Mesendoderm (in vitro differentiated cells): ENCODE measurements at regions not wholly inside any gene's neighbourhood (a gene's known extent, or its start where the extent isn't known, plus 50 kb on each side); places are given as distances from the start of the nearest gene placed in this dataset.
"Not testable (repeated sequence)": the region's sequence is repeated elsewhere in the genome, so short reads cannot be mapped to it uniquely, and the experiment has no call there.

ENCODE experiments used
- DNase-seq: peaks from one replicate; pipeline ENCODE4 v3.0.0; 2013
- H2AK5ac ChIP-seq: 2 replicates; pipeline ENCODE4 v1.6.1; 2013; ENCODE audit warnings: low read length, inconsistent platforms
- H2BK120ac ChIP-seq: 2 replicates; pipeline ENCODE4 v1.6.1; 2013; ENCODE audit warnings: low read depth, mild to moderate bottlenecking, low read length, moderate library complexity, mixed read lengths
- H2BK15ac ChIP-seq: replicated peaks from 2 replicates; pipeline ENCODE4 v1.6.1; 2013; ENCODE audit warnings: low read depth, mild to moderate bottlenecking, moderate library complexity
- H2BK5ac ChIP-seq: 2 replicates; pipeline ENCODE4 v1.6.1; 2013; ENCODE audit warnings: low read length, inconsistent platforms
- H3K18ac ChIP-seq: 2 replicates; pipeline ENCODE4 v1.6.1; 2013; ENCODE audit warnings: mild to moderate bottlenecking, low read length, mixed read lengths
- H3K23ac ChIP-seq: one replicate; pipeline ENCODE4 v1.6.1; 2013; ENCODE audit warnings: low read length
- H3K27ac ChIP-seq: 2 replicates; pipeline ENCODE4 v1.5.1; 2013; ENCODE audit warnings: low read depth, mild to moderate bottlenecking, inconsistent platforms, low read length, moderate library complexity
- H3K27me3 ChIP-seq: 2 replicates; pipeline ENCODE4 v1.6.1; 2013; ENCODE audit warnings: low read length, control low read depth, mild to moderate bottlenecking, inconsistent platforms; ENCODE audit not compliant: insufficient read depth, poor library complexity
- H3K36me3 ChIP-seq: 2 replicates; pipeline ENCODE4 v1.6.1; 2013; ENCODE audit warnings: low read length, inconsistent platforms; ENCODE audit not compliant: control insufficient read depth, insufficient read depth
- H3K4ac ChIP-seq: one replicate; pipeline ENCODE4 v1.6.1; 2013; ENCODE audit warnings: low read depth, mild to moderate bottlenecking, low read length, moderate library complexity
- H3K4me1 ChIP-seq: 2 replicates; pipeline ENCODE4 v1.6.1; 2013; ENCODE audit warnings: low read depth, low read length, inconsistent platforms; ENCODE audit not compliant: control insufficient read depth
- H3K4me2 ChIP-seq: 2 replicates; pipeline ENCODE4 v1.6.1; 2013; ENCODE audit warnings: low read length
- H3K4me3 ChIP-seq: 2 replicates; pipeline ENCODE4 v1.5.1; 2013; ENCODE audit warnings: mild to moderate bottlenecking, low read length
- H3K56ac ChIP-seq: one replicate; pipeline ENCODE4 v1.6.1; 2013; ENCODE audit warnings: low read length
- H3K79me1 ChIP-seq: 2 replicates; pipeline ENCODE4 v1.6.1; 2013; ENCODE audit warnings: low read length, inconsistent platforms
- H3K79me2 ChIP-seq: 2 replicates; pipeline ENCODE4 v1.6.1; 2013; ENCODE audit warnings: mild to moderate bottlenecking, low read length; ENCODE audit not compliant: control insufficient read depth, insufficient read depth
- H3K9ac ChIP-seq: 2 replicates; pipeline ENCODE4 v1.6.1; 2013; ENCODE audit warnings: low read length, inconsistent platforms
- H4K5ac ChIP-seq: one replicate; pipeline ENCODE4 v1.6.1; 2013; ENCODE audit warnings: low read length
- H4K8ac ChIP-seq: one replicate; pipeline ENCODE4 v1.6.1; 2013; ENCODE audit warnings: low read depth, mild to moderate bottlenecking, control low read depth, low read length, moderate library complexity
- WGBS: extraction: QIAGEN DNeasy Blood & Tissue Kit; methylation state at CpG from one replicate; pipeline ENCODE4 v1.1.7; 2013; ENCODE audit warnings: low lambda C conversion rate, missing lambda C conversion rate; ENCODE audit not compliant: insufficient coverage; ENCODE audit errors: extremely low coverage; 5-methylcytosine and 5-hydroxymethylcytosine counted together

DNA sequence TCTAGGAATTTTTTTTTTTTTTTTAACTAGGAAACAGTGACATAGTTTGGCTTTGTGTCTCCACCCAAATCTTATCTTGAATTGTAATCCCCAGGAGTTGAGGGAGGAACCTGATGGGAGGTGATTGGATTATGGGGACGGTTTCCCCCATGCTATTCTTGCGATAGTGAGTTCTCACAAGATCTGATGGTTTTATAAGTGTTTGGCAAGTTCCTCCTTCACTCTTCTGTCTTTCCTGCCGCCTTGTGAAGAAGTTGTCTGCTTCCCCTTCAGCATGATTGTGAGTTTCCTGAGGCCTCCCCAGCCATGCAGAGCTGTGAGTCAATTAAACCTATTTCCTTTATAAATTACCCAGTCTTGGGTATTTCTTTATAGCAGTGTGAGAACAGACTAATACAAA is 152.2 kb upstream of the CACNA2D1 start:
- not testable (repeated sequence) for H3K79me1 ChIP-seq, H2AK5ac ChIP-seq, H3K4ac ChIP-seq, H3K18ac ChIP-seq, H3K79me2 ChIP-seq, H2BK15ac ChIP-seq, H3K4me2 ChIP-seq, H3K4me3 ChIP-seq, H3K36me3 ChIP-seq, H2BK5ac ChIP-seq, H3K23ac ChIP-seq, H3K56ac ChIP-seq, H2BK120ac ChIP-seq, H4K8ac ChIP-seq, H3K27me3 ChIP-seq, H3K27ac ChIP-seq, H4K5ac ChIP-seq, H3K4me1 ChIP-seq, H3K9ac ChIP-seq
- DNase-seq, result peak; percentile 89
- WGBS, result no CpG with 5 or more reads among the region's 3 CpGs

DNA sequence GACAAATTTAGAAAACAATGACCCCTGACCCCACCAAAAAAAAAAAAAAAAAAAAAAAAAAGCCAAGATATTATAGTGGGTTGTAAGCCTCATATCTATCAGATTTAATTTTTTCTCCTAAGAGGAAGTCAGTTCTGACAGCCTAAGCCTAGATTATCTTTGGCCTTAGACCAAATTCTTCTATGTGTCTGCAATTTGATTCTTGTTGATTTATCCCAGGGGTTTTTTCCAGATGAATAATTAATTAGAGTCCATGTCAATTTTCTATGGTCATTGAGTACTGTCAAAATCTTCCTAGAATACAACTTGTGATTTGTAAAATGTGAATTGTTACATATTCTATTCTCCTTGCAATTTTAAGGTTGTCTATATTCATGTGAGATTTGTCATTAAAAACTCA is 151.6 kb upstream of the CACNA2D1 start:
- Histone ChIP-seq H3K27me3 (no peaks in the 10 kb centered on the region), H2BK15ac (no peak overlapping the region), H4K8ac (no peak overlapping the region), H3K79me2 (no peaks in the 10 kb centered on the region), H3K23ac (no peak overlapping the region), H3K56ac (no peak overlapping the region), H3K18ac (no peak overlapping the region), H3K9ac (no peak overlapping the region), H3K4me3 (no peak overlapping the region), H3K4ac (no peak overlapping the region), H2BK5ac (no peak overlapping the region), H3K4me1 (peaks cover 6% of the 10 kb centered on the region), H4K5ac (no peak overlapping the region), H3K79me1 (no peaks in the 10 kb centered on the region), H3K4me2 (no peak overlapping the region), H2BK120ac (no peak overlapping the region), H3K36me3 (no peaks in the 10 kb centered on the region), H3K27ac (no peak overlapping the region), H2AK5ac (no peak overlapping the region)
- no peak for DNase-seq

DNA sequence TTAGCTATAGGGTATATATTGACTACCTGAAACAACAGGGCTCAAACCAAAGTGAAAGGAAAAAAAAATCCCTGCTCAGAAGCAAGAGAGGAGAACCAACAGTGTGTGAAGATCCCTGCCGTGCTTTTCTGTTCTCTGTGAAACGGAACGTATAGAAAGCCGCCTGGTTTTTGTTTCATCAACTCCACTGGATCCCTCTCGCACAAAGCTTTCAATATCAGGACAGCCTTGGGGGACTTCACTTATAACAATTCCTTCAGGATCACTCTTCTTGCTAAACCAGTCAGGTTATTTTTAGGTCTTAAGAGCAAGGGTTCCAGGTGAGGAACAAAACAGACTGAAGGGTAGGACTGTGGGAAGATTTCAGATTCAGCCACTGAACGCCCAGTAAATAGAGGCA is 151.1 kb upstream of the CACNA2D1 start:
- H3K27ac ChIP-seq, result peak overlapping the region; percentile 25
- no peak overlapping the region for H4K5ac ChIP-seq
- peak overlapping the region; percentile 62 for H3K56ac ChIP-seq
- H3K9ac ChIP-seq, result peak overlapping the region; percentile 13
- H4K8ac ChIP-seq, result no peak overlapping the region
- H3K4me2 ChIP-seq, result no peak overlapping the region
- H3K79me2 ChIP-seq, result no peaks in the 10 kb centered on the region
- H2BK15ac ChIP-seq, result no peak overlapping the region
- WGBS, result no CpG with 5 or more reads among the region's 6 CpGs
- peaks cover 6% of the 10 kb centered on the region for H3K4me1 ChIP-seq
- H3K27me3 ChIP-seq, result no peaks in the 10 kb centered on the region
- H2BK5ac ChIP-seq, result peak overlapping the region; percentile 54
- H3K23ac ChIP-seq, result no peak overlapping the region
- H3K4ac ChIP-seq, result no peak overlapping the region
- no peak overlapping the region for H3K4me3 ChIP-seq
- no peaks in the 10 kb centered on the region for H3K36me3 ChIP-seq
- H2AK5ac ChIP-seq, result no peak overlapping the region
- no peak overlapping the region for H3K18ac ChIP-seq
- no peaks in the 10 kb centered on the region for H3K79me1 ChIP-seq
- DNase-seq, result peak; percentile 63
- H2BK120ac ChIP-seq, result peak overlapping the region; percentile 28

DNA sequence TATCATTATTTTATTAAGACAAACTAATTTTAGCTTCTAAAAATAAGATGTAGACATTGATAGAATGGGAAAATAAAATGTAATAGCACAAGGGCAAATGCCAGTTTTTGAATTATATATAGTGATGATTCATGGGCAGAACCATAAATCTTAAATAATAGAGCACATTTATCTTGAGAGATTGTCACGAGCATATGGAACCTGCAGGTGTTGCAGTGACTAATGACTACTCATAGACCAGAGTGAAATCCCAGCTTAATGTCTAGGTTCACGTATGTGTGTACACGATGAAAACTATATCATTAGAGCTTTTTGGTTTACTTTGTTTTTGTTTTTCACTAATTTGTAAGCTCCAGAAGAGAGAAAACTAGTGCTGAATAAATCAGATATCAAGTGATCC is 150.2 kb upstream of the CACNA2D1 start:
- Histone ChIP-seq H3K27ac (no peak overlapping the region), H2BK120ac (no peak overlapping the region), H4K8ac (no peak overlapping the region)

DNA sequence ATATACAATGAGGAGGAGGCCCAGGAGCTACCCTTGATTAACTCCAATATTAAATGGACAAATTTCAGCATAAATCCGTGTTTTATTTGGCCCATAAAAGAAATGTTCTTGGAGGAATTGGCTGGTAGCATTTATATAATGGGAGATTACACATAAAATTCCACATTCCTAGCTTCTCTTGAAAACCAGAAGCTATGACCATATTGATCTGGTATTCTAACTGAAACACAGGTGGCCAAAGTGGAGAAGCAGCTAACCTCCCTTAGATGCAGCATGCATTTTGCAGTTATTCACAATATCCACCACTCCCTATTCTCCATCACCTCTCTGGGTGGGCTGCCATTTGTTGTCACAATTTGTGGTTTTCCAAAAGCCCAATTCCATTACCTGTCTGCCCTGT is 148.8 kb upstream of the CACNA2D1 start:
- Histone ChIP-seq H3K4me1 (peaks cover 6% of the 10 kb centered on the region), H2AK5ac (peak overlapping the region; percentile 34), H2BK5ac (no peak overlapping the region), H3K4me3 (no peak overlapping the region), H4K8ac (no peak overlapping the region), H3K56ac (no peak overlapping the region), H3K27me3 (no peaks in the 10 kb centered on the region), H2BK120ac (no peak overlapping the region), H4K5ac (no peak overlapping the region), H3K4ac (no peak overlapping the region), H3K27ac (no peak overlapping the region), H3K79me2 (no peaks in the 10 kb centered on the region), H3K36me3 (no peaks in the 10 kb centered on the region), H3K18ac (no peak overlapping the region), H3K4me2 (no peak overlapping the region), H3K9ac (no peak overlapping the region), H3K79me1 (no peaks in the 10 kb centered on the region), H3K23ac (no peak overlapping the region), H2BK15ac (no peak overlapping the region)
- WGBS, result no CpG with 5 or more reads among the region's 1 CpG
- peak; percentile 34 for DNase-seq

More for the DNA sequence above, 150.2 kb upstream of the CACNA2D1 start:
- no CpG with 5 or more reads among the region's 3 CpGs for WGBS
- no peak overlapping the region for H2BK5ac ChIP-seq
- no peak overlapping the region for H2BK15ac ChIP-seq
- H3K4me2 ChIP-seq, result no peak overlapping the region
- no peaks in the 10 kb centered on the region for H3K27me3 ChIP-seq
- H2AK5ac ChIP-seq, result no peak overlapping the region
- H3K79me2 ChIP-seq, result no peaks in the 10 kb centered on the region
- no peak overlapping the region for H3K56ac ChIP-seq
- peaks cover 6% of the 10 kb centered on the region for H3K4me1 ChIP-seq
- no peak overlapping the region for H3K23ac ChIP-seq
- H3K9ac ChIP-seq, result no peak overlapping the region
- no peak for DNase-seq
- no peaks in the 10 kb centered on the region for H3K79me1 ChIP-seq
- no peaks in the 10 kb centered on the region for H3K36me3 ChIP-seq
- H3K4ac ChIP-seq, result no peak overlapping the region
- no peak overlapping the region for H3K4me3 ChIP-seq
- H3K18ac ChIP-seq, result no peak overlapping the region
- no peak overlapping the region for H4K5ac ChIP-seq

DNA sequence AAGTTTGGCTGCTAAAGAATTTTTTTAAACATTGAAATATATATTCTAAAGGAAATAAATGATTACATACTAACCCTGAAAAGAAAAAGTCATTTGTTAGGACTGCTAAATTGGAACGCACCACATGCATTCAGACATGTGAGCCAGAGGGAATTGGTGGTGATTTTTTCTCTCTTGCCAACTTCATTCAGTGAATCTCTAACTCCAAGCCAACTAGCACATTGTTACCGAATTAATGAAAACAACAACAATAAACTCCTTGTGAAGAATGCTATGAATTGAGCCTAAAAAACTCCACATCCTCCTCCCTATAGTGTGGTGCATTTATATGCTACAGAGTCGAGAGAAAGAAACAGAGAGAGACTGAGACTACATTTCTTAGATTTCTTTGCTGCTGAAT is 135.5 kb upstream of the CACNA2D1 start:
- no peak overlapping the region for H3K27ac ChIP-seq
- H3K4me3 ChIP-seq, result no peak overlapping the region
- no peak overlapping the region for H3K9ac ChIP-seq
- H3K4ac ChIP-seq, result no peak overlapping the region
- H4K5ac ChIP-seq, result no peak overlapping the region
- no peak overlapping the region for H2AK5ac ChIP-seq
- H2BK120ac ChIP-seq, result no peak overlapping the region
- WGBS, result no CpG with 5 or more reads among the region's 3 CpGs
- H3K18ac ChIP-seq, result no peak overlapping the region
- no peak overlapping the region for H2BK5ac ChIP-seq
- no peak overlapping the region for H4K8ac ChIP-seq
- no peak overlapping the region for H3K23ac ChIP-seq
- H3K56ac ChIP-seq, result no peak overlapping the region
- no peaks in the 10 kb centered on the region for H3K27me3 ChIP-seq
- H3K36me3 ChIP-seq, result no peaks in the 10 kb centered on the region
- H2BK15ac ChIP-seq, result no peak overlapping the region
- H3K79me1 ChIP-seq, result no peaks in the 10 kb centered on the region
- no peak overlapping the region for H3K4me2 ChIP-seq
- H3K79me2 ChIP-seq, result no peaks in the 10 kb centered on the region
- no peak for DNase-seq
- no peaks in the 10 kb centered on the region for H3K4me1 ChIP-seq
